ENCODE measurements at regions not wholly inside any gene's neighbourhood (a gene's known extent, or its start where the extent isn't known, plus 50 kb on each side); places are given as distances from the start of the nearest gene placed in this dataset.

DNA sequence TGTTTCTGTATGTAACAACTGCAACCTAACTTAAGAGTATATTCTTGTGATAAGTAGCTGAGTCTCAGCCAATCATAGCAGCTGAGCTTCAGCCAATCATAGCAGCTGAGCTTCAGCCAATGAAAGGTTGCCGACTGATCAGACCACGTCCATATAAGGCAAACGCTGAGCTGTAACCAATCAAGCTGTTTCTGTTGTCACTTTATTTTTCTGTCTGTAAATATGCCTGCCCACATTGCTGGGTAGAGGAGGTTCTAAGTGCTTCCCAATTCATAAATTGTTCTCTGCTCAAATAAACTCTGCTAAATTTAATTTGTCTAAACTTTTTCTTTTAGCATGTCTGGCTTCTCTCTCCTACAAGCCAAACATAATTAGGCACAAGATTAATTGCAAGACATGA lies 231.5 kb upstream of the TCF4 start:
- Histone ChIP-seq H3K4me3 (no peak overlapping the region), H3K27ac (no peak overlapping the region), H3K9me3 (no peaks in the 10 kb centered on the region), H3K4me1 (ENCODE audit: insufficient read depth) (peaks cover 6% of the 10 kb centered on the region), H3K27me3 (no peaks in the 10 kb centered on the region), H3K36me3 (no peaks in the 10 kb centered on the region)
- intact Hi-C loops (cut with DNase I), result no loop called here
- TF ChIP-seq EP300 (IDR thresholded peaks at IDR 0.05) (no peak), POLR2A (IDR thresholded peaks at IDR 0.05) (no peak)
- TF ChIP-seq, protein P1, sequence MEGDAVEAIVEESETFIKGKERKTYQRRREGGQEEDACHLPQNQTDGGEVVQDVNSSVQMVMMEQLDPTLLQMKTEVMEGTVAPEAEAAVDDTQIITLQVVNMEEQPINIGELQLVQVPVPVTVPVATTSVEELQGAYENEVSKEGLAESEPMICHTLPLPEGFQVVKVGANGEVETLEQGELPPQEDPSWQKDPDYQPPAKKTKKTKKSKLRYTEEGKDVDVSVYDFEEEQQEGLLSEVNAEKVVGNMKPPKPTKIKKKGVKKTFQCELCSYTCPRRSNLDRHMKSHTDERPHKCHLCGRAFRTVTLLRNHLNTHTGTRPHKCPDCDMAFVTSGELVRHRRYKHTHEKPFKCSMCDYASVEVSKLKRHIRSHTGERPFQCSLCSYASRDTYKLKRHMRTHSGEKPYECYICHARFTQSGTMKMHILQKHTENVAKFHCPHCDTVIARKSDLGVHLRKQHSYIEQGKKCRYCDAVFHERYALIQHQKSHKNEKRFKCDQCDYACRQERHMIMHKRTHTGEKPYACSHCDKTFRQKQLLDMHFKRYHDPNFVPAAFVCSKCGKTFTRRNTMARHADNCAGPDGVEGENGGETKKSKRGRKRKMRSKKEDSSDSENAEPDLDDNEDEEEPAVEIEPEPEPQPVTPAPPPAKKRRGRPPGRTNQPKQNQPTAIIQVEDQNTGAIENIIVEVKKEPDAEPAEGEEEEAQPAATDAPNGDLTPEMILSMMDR (IDR thresholded peaks at IDR 0.05), result no peak
- DNase-seq, result no peak
- WGBS, 3 donors, result 92 to 98% (median 95%) methylated on average over 3 of the region's 3 CpGs

DNA sequence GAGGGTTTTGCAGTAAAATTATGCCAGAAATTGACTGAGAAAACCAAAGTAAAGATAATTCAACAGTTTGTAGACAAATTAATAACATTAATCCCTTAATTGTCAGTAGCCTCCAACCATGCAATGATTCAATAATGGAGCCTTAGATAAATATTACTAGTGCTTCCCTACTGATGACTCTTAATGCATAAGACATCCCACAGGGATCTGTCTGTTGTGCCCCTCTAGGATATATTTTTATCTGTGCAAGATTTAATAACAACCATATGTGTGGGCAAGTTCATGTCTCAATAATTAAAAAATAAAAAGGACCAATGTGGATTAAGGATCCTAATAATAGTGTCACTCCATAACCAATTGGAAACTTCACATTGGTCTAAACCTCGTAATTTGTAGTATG lies 230.3 kb upstream of the TCF4 start:
- WGBS, 3 donors, result 91 to 97% (median 94%) methylated on average over 1 of the region's 1 CpG
- no peak for DNase-seq
- H3K4me3 ChIP-seq, result no peak overlapping the region

DNA sequence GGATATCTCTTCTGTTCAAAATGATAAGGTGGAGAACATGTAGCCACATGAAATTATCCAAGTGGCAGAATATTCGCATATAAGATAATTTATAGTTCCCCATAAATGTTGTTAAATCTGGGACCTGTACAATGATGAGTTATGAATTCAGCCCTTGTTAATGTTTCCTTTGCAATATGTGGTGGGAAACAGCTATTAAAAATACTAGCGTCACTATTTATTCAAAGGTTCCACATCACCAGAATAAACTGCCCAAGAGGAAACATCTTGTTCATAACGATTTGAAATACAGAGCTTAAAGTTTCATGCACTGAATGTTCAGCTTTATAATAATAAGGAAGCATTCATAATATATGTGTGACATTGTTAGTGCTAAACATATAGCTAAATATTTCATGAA lies 223.9 kb upstream of the TCF4 start:
- H3K27me3 ChIP-seq, result no peaks in the 10 kb centered on the region
- TF ChIP-seq, protein P1 (IDR thresholded peaks at IDR 0.05), result no peak
- TF ChIP-seq POLR2A (IDR thresholded peaks at IDR 0.05), result no peak
- no peak for TF ChIP-seq EP300 (IDR thresholded peaks at IDR 0.05)
- H3K36me3 ChIP-seq, result no peaks in the 10 kb centered on the region
- no peak overlapping the region for H3K27ac ChIP-seq
- H3K4me3 ChIP-seq, result no peak overlapping the region
- intact Hi-C loops (cut with DNase I), result no loop called here
- no peaks in the 10 kb centered on the region for H3K9me3 ChIP-seq
- WGBS, 3 donors, result 64 to 71% (median 71%) methylated on average over 3 of the region's 3 CpGs
- no peak for DNase-seq
- H3K4me1 ChIP-seq (ENCODE audit: insufficient read depth), result no peaks in the 10 kb centered on the region

More for the DNA sequence above, 230.3 kb upstream of the TCF4 start:
- H3K4me1 ChIP-seq (ENCODE audit: insufficient read depth), result peaks cover 6% of the 10 kb centered on the region
- intact Hi-C loops (cut with DNase I), result no loop called here
- H3K36me3 ChIP-seq, result no peaks in the 10 kb centered on the region
- H3K9me3 ChIP-seq, result no peaks in the 10 kb centered on the region
- H3K27me3 ChIP-seq, result no peaks in the 10 kb centered on the region
- TF ChIP-seq, protein P1 (IDR thresholded peaks at IDR 0.05), result no peak
- no peak for TF ChIP-seq POLR2A (IDR thresholded peaks at IDR 0.05)
- no peak for TF ChIP-seq EP300 (IDR thresholded peaks at IDR 0.05)
- no peak overlapping the region for H3K27ac ChIP-seq

DNA sequence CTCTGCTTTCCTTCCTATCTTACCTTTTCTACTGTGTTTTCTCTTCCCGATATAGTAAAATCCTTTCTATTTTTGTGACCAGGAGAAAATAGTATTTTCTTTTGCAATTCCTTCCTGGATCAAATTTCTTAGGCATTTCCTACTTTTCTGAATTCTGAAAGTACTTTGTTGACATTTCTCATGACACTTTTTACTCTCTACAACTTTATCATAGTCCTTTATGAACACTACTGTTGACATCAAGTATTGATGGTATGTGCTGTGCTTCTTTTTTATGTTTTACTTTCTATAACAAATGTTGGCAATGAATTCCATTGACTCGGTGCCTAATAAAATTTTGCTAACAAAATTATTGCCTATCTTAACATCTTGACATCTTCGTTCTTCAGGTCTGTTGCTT lies 217.7 kb upstream of the TCF4 start:
- no peak overlapping the region for H3K4me3 ChIP-seq
- no peaks in the 10 kb centered on the region for H3K9me3 ChIP-seq
- no peaks in the 10 kb centered on the region for H3K36me3 ChIP-seq
- H3K27me3 ChIP-seq, result no peaks in the 10 kb centered on the region
- 86 to 90% (median 87%) methylated on average over 3 of the region's 3 CpGs for WGBS, 3 donors
- no peaks in the 10 kb centered on the region for H3K4me1 ChIP-seq (ENCODE audit: insufficient read depth)
- TF ChIP-seq EP300 (IDR thresholded peaks at IDR 0.05), result no peak
- no peak for TF ChIP-seq POLR2A (IDR thresholded peaks at IDR 0.05)
- TF ChIP-seq, protein P1 (IDR thresholded peaks at IDR 0.05), result no peak
- H3K27ac ChIP-seq, result no peak overlapping the region
- no peak for DNase-seq
- intact Hi-C loops (cut with DNase I), result no loop called here

Data from ovary (tissue), 7 donors.